Mucosa of stomach (tissue), 1 donor: ENCODE measurements at regions not wholly inside any gene's neighbourhood (a gene's known extent, or its start where the extent isn't known, plus 50 kb on each side); places are given as distances from the start of the nearest gene placed in this dataset.

Experiments
- H3K27me3 ChIP-seq: one replicate; pipeline ENCODE4 v1.7.0; 2013; ENCODE audit warnings: mild to moderate bottlenecking, low read length; ENCODE audit not compliant: control insufficient read depth, insufficient read depth
- H3K36me3 ChIP-seq: one replicate; pipeline ENCODE4 v1.7.0; 2013; ENCODE audit warnings: low read length; ENCODE audit not compliant: control insufficient read depth, insufficient read depth
- H3K4me1 ChIP-seq: one replicate; pipeline ENCODE4 v1.7.0; 2013; ENCODE audit warnings: mild to moderate bottlenecking, low read length; ENCODE audit not compliant: control insufficient read depth, insufficient read depth
- H3K4me3 ChIP-seq: one replicate; pipeline ENCODE4 v1.7.0; 2013; ENCODE audit warnings: low read length
- H3K9ac ChIP-seq: one replicate; pipeline ENCODE4 v1.7.0; 2013; ENCODE audit warnings: mild to moderate bottlenecking, low read length, moderate library complexity
- H3K9me3 ChIP-seq: one replicate; pipeline ENCODE4 v1.7.0; 2013; ENCODE audit warnings: mild to moderate bottlenecking, low read length, moderate library complexity; ENCODE audit not compliant: control insufficient read depth
- donor health status: Pancreatic carcinoma.

- no peaks in the 10 kb centered on the region for H3K9me3 ChIP-seq
- H3K9ac ChIP-seq: no peak overlapping the region
- H3K4me1 ChIP-seq: no peaks in the 10 kb centered on the region
- H3K27me3 ChIP-seq: no peaks in the 10 kb centered on the region
- no peak overlapping the region for H3K4me3 ChIP-seq
- no peaks in the 10 kb centered on the region for H3K36me3 ChIP-seq
These were observed 101.9 kb upstream of the SLC44A1 start for GRCh38 chr9:105142406-105143135.

DNA sequence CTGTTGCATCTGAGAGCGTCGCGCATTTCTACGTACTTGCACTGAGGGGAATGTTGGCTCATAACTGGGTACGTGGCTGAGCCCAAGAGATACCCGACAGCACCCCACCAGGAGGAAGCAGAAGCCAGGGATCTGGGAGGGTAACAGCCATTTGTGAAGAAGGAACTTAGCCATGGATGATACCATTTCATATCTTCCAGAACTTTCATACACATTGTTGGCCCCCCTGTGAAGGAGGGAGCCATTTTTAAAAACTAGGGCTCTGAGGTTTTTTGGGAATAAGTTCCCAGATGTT is 101.4 kb upstream of the SLC44A1 start:
- Histone ChIP-seq H3K4me1 (no peaks in the 10 kb centered on the region), H3K4me3 (no peak overlapping the region)

GRCh38 chr9:105144076-105144475 is 100.4 kb upstream of the SLC44A1 start:
- H3K36me3 ChIP-seq: no peaks in the 10 kb centered on the region
- H3K4me3 ChIP-seq: no peak overlapping the region
- no peaks in the 10 kb centered on the region for H3K9me3 ChIP-seq
- H3K9ac ChIP-seq: no peak overlapping the region
- H3K27me3 ChIP-seq: no peaks in the 10 kb centered on the region
- H3K4me1 ChIP-seq: no peaks in the 10 kb centered on the region

More for the DNA sequence above, 101.4 kb upstream of the SLC44A1 start:
- Histone ChIP-seq H3K27me3 (no peaks in the 10 kb centered on the region), H3K9me3 (no peaks in the 10 kb centered on the region), H3K9ac (no peak overlapping the region), H3K36me3 (no peaks in the 10 kb centered on the region)

DNA sequence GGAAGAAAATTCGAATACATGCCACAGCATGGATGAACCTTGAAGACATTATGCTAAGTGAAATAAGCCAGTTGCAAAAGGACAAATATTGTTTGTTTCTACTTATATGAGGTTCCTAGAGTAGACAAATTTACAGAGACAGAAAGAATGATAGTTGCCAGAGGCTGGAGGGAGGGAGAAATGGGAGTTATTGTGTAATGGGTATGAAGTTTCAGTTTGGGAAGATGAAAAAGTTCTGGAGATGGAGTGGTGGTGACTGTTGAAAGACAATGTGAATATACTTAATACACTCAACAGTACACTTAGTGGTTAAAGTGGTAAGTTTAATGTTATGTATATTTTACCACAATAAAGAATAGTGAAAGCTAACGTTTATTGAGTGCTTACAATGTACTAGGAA is 99.6 kb upstream of the SLC44A1 start:
- Histone ChIP-seq H3K9me3 (no peaks in the 10 kb centered on the region), H3K36me3 (no peaks in the 10 kb centered on the region), H3K27me3 (no peaks in the 10 kb centered on the region), H3K4me1 (no peaks in the 10 kb centered on the region), H3K9ac (no peak overlapping the region), H3K4me3 (no peak overlapping the region)

- no peaks in the 10 kb centered on the region for H3K9me3 ChIP-seq
- no peak overlapping the region for H3K4me3 ChIP-seq
- no peaks in the 10 kb centered on the region for H3K36me3 ChIP-seq
- H3K9ac ChIP-seq: no peak overlapping the region
- no peaks in the 10 kb centered on the region for H3K27me3 ChIP-seq
- no peaks in the 10 kb centered on the region for H3K4me1 ChIP-seq
These were observed 97.8 kb upstream of the SLC44A1 start for GRCh38 chr9:105146677-105147076.

- no peaks in the 10 kb centered on the region for H3K36me3 ChIP-seq
- H3K9me3 ChIP-seq: no peaks in the 10 kb centered on the region
- H3K9ac ChIP-seq: no peak overlapping the region
- H3K27me3 ChIP-seq: no peaks in the 10 kb centered on the region
- no peaks in the 10 kb centered on the region for H3K4me1 ChIP-seq
- H3K4me3 ChIP-seq: no peak overlapping the region
These were observed 97.2 kb upstream of the SLC44A1 start for GRCh38 chr9:105147110-105147871.

- H3K4me1 ChIP-seq: no peaks in the 10 kb centered on the region
- H3K4me3 ChIP-seq: no peak overlapping the region
- no peak overlapping the region for H3K9ac ChIP-seq
- H3K9me3 ChIP-seq: no peaks in the 10 kb centered on the region
- no peaks in the 10 kb centered on the region for H3K27me3 ChIP-seq
- no peaks in the 10 kb centered on the region for H3K36me3 ChIP-seq
These were observed 96.0 kb upstream of the SLC44A1 start for GRCh38 chr9:105148328-105149006.

GRCh38 chr9:105150991-105151685 is 93.3 kb upstream of the SLC44A1 start:
- Histone ChIP-seq H3K4me1 (no peaks in the 10 kb centered on the region), H3K27me3 (no peaks in the 10 kb centered on the region), H3K4me3 (no peak overlapping the region), H3K9ac (no peak overlapping the region), H3K9me3 (no peaks in the 10 kb centered on the region), H3K36me3 (no peaks in the 10 kb centered on the region)

GRCh38 chr9:105151686-105151995 is 92.8 kb upstream of the SLC44A1 start:
- H3K36me3 ChIP-seq: no peaks in the 10 kb centered on the region
- no peak overlapping the region for H3K4me3 ChIP-seq
- H3K9ac ChIP-seq: no peak overlapping the region
- H3K4me1 ChIP-seq: no peaks in the 10 kb centered on the region
- H3K27me3 ChIP-seq: no peaks in the 10 kb centered on the region
- no peaks in the 10 kb centered on the region for H3K9me3 ChIP-seq

DNA sequence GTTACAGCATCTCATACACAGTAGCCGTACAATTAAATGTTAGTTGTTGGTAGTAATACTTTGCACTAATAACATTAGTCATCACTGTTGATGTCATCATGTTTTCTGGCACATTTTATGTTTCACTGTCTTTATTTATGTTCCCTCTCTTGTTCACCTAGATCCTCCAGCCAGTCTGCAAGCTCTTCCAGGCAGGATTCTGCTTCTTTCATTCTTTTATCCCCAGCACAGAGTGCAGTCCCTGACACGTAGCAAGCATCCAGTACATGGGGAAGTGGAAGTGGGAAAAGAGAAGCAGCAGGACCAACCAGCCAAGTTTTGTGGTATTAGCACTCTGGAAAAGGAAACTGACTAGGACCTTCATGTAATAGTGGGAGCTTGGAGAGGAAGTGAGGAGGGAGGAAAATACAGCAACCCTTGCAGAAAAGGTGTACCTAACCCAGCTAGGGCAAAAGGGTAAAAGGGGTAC is 89.7 kb upstream of the SLC44A1 start:
- Histone ChIP-seq H3K9ac (no peak overlapping the region), H3K4me1 (no peaks in the 10 kb centered on the region), H3K27me3 (no peaks in the 10 kb centered on the region), H3K4me3 (no peak overlapping the region), H3K36me3 (no peaks in the 10 kb centered on the region), H3K9me3 (no peaks in the 10 kb centered on the region)

DNA sequence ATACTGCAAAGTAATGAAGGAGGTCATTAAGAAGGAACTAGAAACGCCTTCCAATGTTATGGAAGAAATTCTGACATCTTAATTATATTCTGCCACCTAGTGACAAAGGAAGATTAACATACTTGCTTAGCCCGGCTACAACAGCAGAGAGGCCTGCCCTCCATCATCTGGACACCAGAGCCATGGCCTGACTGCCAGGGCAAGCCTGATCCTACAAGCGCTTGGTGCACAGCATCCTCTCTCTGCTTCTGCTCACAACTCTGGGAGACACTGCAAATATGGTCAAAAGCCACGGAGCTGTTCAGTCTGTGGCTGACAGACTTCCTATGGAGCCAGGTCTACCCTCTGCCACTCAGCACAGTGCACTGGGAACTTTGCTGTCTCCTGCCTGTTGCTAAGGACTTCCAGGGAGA is 87.3 kb upstream of the SLC44A1 start:
- Histone ChIP-seq H3K36me3 (no peaks in the 10 kb centered on the region), H3K9ac (no peak overlapping the region), H3K9me3 (no peaks in the 10 kb centered on the region), H3K4me1 (no peaks in the 10 kb centered on the region), H3K4me3 (no peak overlapping the region), H3K27me3 (no peaks in the 10 kb centered on the region)

GRCh38 chr9:105158020-105158419 is 86.4 kb upstream of the SLC44A1 start:
- H3K4me3 ChIP-seq: no peak overlapping the region
- H3K4me1 ChIP-seq: no peaks in the 10 kb centered on the region
- no peaks in the 10 kb centered on the region for H3K36me3 ChIP-seq
- H3K9ac ChIP-seq: no peak overlapping the region
- H3K9me3 ChIP-seq: no peaks in the 10 kb centered on the region
- no peaks in the 10 kb centered on the region for H3K27me3 ChIP-seq
